ENCODE measurements at regions not wholly inside any gene's neighbourhood (a gene's known extent, or its start where the extent isn't known, plus 50 kb on each side); places are given as distances from the start of the nearest gene placed in this dataset.

DNA sequence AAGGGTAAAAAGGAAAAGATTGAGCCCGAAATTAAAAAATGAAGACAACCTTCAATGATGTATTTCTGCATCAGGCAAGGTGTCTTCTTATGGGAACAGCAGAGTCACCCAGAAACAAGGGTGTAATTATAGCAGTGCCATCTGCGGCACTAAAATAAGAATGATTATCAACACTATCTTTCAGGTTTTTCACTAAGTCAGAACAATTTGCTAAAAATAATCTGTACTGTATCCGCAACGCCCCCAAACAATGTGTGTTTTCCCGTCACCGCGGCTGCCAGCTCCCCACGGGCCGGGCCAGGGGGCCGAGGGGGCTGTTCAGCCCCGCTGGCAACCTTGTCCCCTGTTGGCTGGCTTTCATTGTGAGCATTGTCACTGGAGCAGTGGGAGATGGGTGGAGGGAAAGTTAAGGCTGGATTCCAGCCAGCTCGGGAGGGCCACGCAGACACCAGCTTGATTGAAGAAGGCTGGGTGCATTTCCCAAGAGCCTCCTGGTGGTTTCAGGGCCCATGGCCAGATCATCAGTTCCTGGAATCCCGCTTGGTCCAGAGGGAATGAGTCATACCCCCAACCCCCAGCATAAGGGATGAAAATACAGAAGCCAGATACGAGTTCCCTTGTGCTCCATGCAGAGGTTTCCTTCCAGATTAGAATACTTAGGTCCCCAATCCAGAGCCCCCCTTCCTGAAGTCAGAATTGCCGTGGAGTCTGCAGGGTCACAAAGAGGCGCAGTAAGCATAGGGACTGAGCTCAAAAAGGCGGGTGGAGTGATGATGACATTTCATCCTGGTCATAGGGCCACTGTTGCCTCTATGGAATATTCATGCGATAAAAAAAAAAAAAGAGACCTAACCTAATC lies 90.2 kb upstream of the KLF13 start:
- peak overlapping the region; percentile 27 to 32 for H3K4me3 ChIP-seq
- intact Hi-C loops (cut with DNase I; ENCODE audit: low total_unique reads), result loop anchor here (2.0 kb wide), 1 partner anchor 20 kb away; no protein-coding TSS in a partner anchor
- peaks cover 2 to 19% (median 18%) of the 10 kb centered on the region in 4 donors for H3K4me1 ChIP-seq

DNA sequence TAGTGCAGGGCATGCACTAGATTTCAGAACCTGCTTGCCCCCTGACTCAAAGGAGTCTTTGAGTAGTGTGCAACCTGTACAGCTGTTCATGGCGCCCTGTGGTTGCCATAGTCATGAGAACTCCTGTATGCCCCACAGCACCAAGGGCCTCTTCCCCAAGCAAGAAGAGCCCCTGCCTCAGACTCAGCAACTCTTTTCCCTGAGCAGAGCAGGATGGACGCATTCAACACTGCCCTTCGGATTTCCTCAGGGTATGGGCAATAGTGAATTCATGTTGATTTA lies 89.7 kb upstream of the KLF13 start:
- Histone ChIP-seq H3K36me3 (no peaks in the 10 kb centered on the region), H3K4me1 (peaks cover 2 to 19% (median 18%) of the 10 kb centered on the region in 4 donors), H3K27ac (peak overlapping the region; percentile 69 to 79), H3K9me3 (no peaks in the 10 kb centered on the region), H3K4me3 (peak overlapping the region in 1 of 2 donors; percentile 27), H3K27me3 (no peaks in the 10 kb centered on the region)
- TF ChIP-seq, protein P1, sequence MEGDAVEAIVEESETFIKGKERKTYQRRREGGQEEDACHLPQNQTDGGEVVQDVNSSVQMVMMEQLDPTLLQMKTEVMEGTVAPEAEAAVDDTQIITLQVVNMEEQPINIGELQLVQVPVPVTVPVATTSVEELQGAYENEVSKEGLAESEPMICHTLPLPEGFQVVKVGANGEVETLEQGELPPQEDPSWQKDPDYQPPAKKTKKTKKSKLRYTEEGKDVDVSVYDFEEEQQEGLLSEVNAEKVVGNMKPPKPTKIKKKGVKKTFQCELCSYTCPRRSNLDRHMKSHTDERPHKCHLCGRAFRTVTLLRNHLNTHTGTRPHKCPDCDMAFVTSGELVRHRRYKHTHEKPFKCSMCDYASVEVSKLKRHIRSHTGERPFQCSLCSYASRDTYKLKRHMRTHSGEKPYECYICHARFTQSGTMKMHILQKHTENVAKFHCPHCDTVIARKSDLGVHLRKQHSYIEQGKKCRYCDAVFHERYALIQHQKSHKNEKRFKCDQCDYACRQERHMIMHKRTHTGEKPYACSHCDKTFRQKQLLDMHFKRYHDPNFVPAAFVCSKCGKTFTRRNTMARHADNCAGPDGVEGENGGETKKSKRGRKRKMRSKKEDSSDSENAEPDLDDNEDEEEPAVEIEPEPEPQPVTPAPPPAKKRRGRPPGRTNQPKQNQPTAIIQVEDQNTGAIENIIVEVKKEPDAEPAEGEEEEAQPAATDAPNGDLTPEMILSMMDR (IDR thresholded peaks at IDR 0.05), result no peak
- DNase-seq, result peak in 1 of 2 donors; percentile 44
- intact Hi-C loops (cut with DNase I; ENCODE audit: low total_unique reads), result loop anchor here (2.0 kb wide), 1 partner anchor 20 kb away; no protein-coding TSS in a partner anchor

More for the DNA sequence above, 90.2 kb upstream of the KLF13 start:
- Histone ChIP-seq H3K27ac (peak overlapping the region; percentile 69 to 79), H3K27me3 (no peaks in the 10 kb centered on the region), H3K36me3 (no peaks in the 10 kb centered on the region), H3K9me3 (no peaks in the 10 kb centered on the region)
- peak; percentile 78 to 90 for DNase-seq
- TF ChIP-seq, protein P1 (IDR thresholded peaks at IDR 0.05), result peak in 1 of 2 experiments; percentile 25

DNA sequence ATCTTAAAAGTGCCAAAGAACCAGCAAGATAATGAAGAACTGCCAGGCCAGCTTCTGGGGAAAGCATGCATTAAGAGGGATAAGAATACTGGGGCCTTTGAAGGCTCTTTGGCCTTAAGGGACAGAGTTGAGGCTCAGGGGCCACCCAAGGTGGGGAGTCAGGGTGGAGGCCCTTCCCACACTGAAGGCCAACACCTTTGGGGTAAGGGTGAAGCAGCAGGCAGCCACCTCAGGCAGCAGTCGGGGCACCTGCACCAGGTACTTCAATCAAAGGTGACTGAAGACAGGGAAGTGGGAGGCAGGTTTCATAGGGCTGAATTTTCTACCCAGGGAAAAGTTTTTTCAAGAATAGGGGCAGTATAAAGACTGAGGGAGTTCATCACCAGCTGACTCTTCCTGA lies 87.7 kb upstream of the KLF13 start:
- DNase-seq, result peak in 1 of 2 donors; percentile 20
- H3K4me1 ChIP-seq, result peaks cover 2 to 19% (median 18%) of the 10 kb centered on the region in 4 donors
- H3K27ac ChIP-seq, result no peak overlapping the region
- H3K27me3 ChIP-seq, result no peaks in the 10 kb centered on the region
- intact Hi-C loops (cut with DNase I; ENCODE audit: low total_unique reads), result no loop called here
- H3K36me3 ChIP-seq, result no peaks in the 10 kb centered on the region
- TF ChIP-seq, protein P1 (IDR thresholded peaks at IDR 0.05), result no peak
- H3K4me3 ChIP-seq, result no peak overlapping the region
- H3K9me3 ChIP-seq, result no peaks in the 10 kb centered on the region

DNA sequence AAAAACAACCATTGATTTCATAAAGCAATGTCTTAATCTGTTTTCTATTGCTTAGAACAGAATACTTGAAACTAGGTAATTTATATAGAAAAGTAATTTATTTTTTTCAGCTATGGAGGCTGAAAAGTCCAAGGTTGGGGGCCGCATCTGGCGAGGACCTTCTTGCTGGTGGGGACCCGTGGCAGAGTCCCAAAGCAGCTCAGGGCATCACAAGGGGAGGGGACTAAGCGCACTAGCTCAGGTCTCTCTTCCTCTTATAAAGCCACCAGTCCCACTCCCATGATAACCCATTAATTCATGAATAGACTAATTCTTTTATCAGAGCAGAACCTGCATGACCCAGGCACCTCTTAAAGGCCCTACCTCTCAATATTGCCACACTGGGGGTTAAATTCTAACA lies 87.2 kb upstream of the KLF13 start:
- no peak for DNase-seq

DNA sequence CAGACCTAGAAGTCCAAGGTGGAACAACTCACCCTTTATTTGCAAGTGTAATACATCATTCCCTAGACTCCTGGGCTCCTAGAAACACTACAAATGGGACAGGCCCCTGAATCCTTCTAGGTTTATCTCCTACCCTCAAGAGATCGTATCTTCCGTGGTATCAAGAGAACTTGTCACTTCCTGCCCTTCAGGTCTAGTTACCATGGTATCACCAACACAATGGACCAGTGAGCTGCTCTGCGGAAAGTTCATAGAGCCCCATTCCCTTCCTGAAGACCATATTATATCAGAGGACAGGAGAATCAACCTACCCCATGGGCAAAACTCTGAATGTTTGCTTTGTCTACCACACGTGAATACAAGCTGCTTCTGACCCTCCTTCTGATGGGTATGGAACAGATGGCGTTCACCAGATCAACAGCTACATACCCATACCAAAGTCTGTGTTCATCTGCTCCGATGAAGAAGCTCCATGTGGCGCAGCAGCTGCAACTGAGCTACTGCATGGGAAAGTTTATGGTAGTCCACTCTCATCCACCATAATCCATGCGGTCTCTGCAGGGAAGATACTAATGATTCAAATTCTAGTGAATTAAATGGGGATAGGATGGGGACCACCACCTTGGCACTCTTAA lies 84.6 kb upstream of the KLF13 start:
- intact Hi-C loops (cut with DNase I; ENCODE audit: low total_unique reads), result no loop called here
- Histone ChIP-seq H3K27me3 (no peaks in the 10 kb centered on the region), H3K27ac (no peak overlapping the region), H3K9me3 (no peaks in the 10 kb centered on the region), H3K4me3 (no peak overlapping the region), H3K36me3 (no peaks in the 10 kb centered on the region), H3K4me1 (peaks cover 0 to 4% (median 3%) of the 10 kb centered on the region in 4 donors)
- TF ChIP-seq, protein P1 (IDR thresholded peaks at IDR 0.05), result no peak
- DNase-seq, result peak in 1 of 2 donors; percentile 17

More for the DNA sequence above, 87.2 kb upstream of the KLF13 start:
- Histone ChIP-seq H3K36me3 (no peaks in the 10 kb centered on the region), H3K9me3 (no peaks in the 10 kb centered on the region), H3K27me3 (no peaks in the 10 kb centered on the region), H3K4me3 (no peak overlapping the region), H3K4me1 (peaks cover 2 to 19% (median 18%) of the 10 kb centered on the region in 4 donors), H3K27ac (no peak overlapping the region)
- intact Hi-C loops (cut with DNase I; ENCODE audit: low total_unique reads), result no loop called here
- TF ChIP-seq, protein P1 (IDR thresholded peaks at IDR 0.05), result no peak
